ENCODE measurements at regions not wholly inside any gene's neighbourhood (a gene's known extent, or its start where the extent isn't known, plus 50 kb on each side); places are given as distances from the start of the nearest gene placed in this dataset.

- no peak for TF ChIP-seq FOS (IDR thresholded peaks at IDR 0.05; ENCODE audit: low read depth, low read length)
- no peak for TF ChIP-seq CTCF (conservative IDR thresholded peaks at IDR 0.05; ENCODE audit: low read depth, low read length)
- TF ChIP-seq SMC3 (IDR thresholded peaks at IDR 0.05; ENCODE audit: low read depth, low read length), result no peak
- TF ChIP-seq RFX5 (IDR thresholded peaks at IDR 0.05; ENCODE audit: low read depth, low read length), result no peak
- TF ChIP-seq POLR2A (IDR thresholded peaks at IDR 0.05; ENCODE audit: low read depth, low read length), result no peak
- TF ChIP-seq CHD1 (IDR thresholded peaks at IDR 0.05; ENCODE audit: low read depth, low read length), result no peak
- TF ChIP-seq CEBPB (IDR thresholded peaks at IDR 0.05; ENCODE audit: low read depth, low read length), result no peak
- TF ChIP-seq MXI1 (IDR thresholded peaks at IDR 0.05; ENCODE audit: borderline replicate concordance, low read depth, low read length), result no peak
- no peak for TF ChIP-seq USF2 (IDR thresholded peaks at IDR 0.05; ENCODE audit: low read depth, low read length)
Measured at GRCh38 chr6:119643876-119644275, 294.3 kb upstream of the MAN1A1 start.

Measured in IMR-90 (cell line).